GM18951 (cell line): ENCODE measurements at regions not wholly inside any gene's neighbourhood (a gene's known extent, or its start where the extent isn't known, plus 50 kb on each side); places are given as distances from the start of the nearest gene placed in this dataset.

Experiments
- POLR2A ChIP-seq: IDR thresholded peaks from 4 replicates; pipeline ENCODE4 v1.6.1; 2011; ENCODE audit warnings: mild to moderate bottlenecking; ENCODE audit not compliant: insufficient read length, insufficient read depth; ENCODE audit errors: extremely low read depth
- in situ Hi-C: fragments of 300-500 bp; cut with MboI; formaldehyde crosslinking; loops from one replicate; pipeline ENCODE4 v1.12.0; 2022; ENCODE audit warnings: low sequenced_read_pairs, mixed read lengths, inconsistent platforms; ENCODE audit not compliant: unreplicated experiment

DNA sequence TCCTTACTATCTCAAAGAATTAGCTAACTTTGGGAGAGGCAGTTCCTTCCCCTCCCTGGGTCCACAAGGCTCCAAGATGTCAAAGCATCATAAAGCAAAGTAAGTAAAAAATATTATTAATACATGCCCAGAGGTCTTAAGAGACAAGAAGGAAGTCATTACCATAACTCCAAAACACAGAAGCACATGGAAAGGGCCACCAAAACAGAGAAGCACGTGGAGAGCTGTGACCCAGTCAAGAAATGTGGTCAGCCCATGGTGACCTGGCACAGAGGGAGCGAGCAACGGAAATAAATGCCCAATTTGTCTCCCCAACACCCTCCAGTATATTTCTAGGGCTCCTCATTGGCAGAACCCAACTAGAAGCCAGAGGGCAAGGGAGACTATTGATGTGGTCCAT, 277.5 kb upstream of the API5 start:
- no peak for TF ChIP-seq POLR2A
- in situ Hi-C loops: no loop called here

GRCh38 chr11:43035086-43035485, 276.7 kb upstream of the API5 start:
- no peak for TF ChIP-seq POLR2A
- in situ Hi-C loops: no loop called here

- no peak for TF ChIP-seq POLR2A
- in situ Hi-C loops: no loop called here
Measured at GRCh38 chr11:43053638-43054412, 258.0 kb upstream of the API5 start.

GRCh38 chr11:43067681-43068080, 244.1 kb upstream of the API5 start:
- no peak for TF ChIP-seq POLR2A
- in situ Hi-C loops: no loop called here

GRCh38 chr11:43071338-43071737, 240.5 kb upstream of the API5 start:
- TF ChIP-seq POLR2A: no peak
- in situ Hi-C loops: no loop called here

- in situ Hi-C loops: no loop called here
- no peak for TF ChIP-seq POLR2A
Measured at GRCh38 chr11:43072096-43072495, 239.7 kb upstream of the API5 start.

GRCh38 chr11:43072911-43073310, 238.9 kb upstream of the API5 start:
- in situ Hi-C loops: no loop called here
- TF ChIP-seq POLR2A: no peak

- no peak for TF ChIP-seq POLR2A
- in situ Hi-C loops: no loop called here
Measured at GRCh38 chr11:43074810-43075209, 237.0 kb upstream of the API5 start.

GRCh38 chr11:43101113-43101512, 210.7 kb upstream of the API5 start:
- TF ChIP-seq POLR2A: no peak

DNA sequence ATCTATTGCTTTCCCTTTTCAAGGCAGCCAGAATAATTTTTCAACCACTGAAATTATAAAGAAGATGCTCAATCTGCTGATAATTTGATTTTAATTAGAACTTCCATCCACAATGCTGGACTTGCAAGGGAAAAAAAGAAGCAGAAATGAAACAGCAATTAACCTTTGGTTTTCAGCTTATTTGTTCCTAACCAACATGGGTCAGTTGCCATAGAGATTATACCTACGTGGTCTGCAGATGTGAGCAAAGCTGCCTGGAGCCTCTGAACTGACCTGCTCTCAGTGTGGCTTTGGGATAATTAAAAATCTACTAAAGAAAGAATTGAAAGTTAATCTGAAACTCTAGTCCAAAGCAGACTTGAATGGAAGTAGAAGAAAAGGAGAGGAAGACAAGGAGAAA, 195.7 kb upstream of the API5 start:
- in situ Hi-C loops: no loop called here
- TF ChIP-seq POLR2A: no peak

More at GRCh38 chr11:43101113-43101512, 210.7 kb upstream of the API5 start:
- in situ Hi-C loops: no loop called here

DNA sequence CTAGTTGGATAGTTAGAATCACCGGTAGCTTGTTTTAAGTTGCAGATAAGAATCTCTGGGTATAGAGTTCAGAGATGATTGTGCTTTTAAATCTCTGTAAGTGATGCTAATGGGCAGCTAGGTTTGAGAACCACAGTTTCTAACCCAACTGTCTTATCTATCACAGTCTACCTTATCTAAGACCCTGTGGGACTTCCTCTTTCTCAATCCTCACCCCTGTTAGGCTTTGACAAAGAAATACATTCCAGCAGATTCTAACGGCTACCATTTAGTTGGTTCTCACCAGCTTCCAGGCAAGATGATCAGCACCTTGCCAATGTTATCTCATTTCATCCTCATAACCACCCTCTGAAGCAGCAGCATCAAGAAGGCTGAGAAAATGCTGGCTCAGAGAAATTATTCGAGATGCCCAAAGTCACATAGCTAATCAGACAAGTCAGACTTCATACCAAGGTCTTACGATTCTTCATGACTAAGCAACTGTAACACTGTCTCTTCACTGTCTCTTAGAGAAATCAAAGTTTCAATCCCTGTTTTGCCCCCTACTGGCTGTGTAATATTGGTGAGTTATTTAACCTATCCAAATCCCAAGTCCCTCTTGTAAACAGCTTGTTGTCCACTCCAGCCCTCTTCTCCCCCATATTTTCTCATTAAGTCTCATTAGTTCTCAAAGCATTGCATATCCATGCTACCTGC, 192.4 kb upstream of the API5 start:
- in situ Hi-C loops: no loop called here
- no peak for TF ChIP-seq POLR2A

GRCh38 chr11:43122546-43122945, 189.2 kb upstream of the API5 start:
- no peak for TF ChIP-seq POLR2A
- in situ Hi-C loops: no loop called here

DNA sequence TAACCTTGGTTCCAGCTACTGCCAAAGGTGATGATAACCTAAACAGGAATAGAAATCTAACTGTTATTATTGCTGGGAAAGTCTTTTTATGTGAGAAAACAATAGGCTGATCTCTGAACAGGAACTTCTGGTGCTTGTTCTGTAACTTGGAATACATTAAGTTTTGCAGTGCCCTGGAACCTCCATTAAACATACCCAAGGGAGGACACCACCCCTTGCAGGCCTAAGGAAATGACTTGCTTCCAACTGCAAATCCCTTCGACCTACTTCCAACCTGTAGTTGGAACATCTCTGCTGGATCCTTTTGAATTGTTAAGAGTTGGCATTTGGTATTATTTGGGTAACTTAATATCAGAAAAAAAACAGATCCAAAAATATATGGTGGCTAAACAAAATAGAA, 188.4 kb upstream of the API5 start:
- in situ Hi-C loops: no loop called here
- no peak for TF ChIP-seq POLR2A
